H9 (cell line): ENCODE measurements at regions not wholly inside any gene's neighbourhood (a gene's known extent, or its start where the extent isn't known, plus 50 kb on each side); places are given as distances from the start of the nearest gene placed in this dataset.

Experiments
- DNase-seq: peaks from one replicate; pipeline ENCODE4 v3.0.0-alpha.2; 2017
- H2AFZ ChIP-seq: one replicate; pipeline ENCODE4 v1.6.1; 2013; ENCODE audit warnings: mild to moderate bottlenecking, low read length, control low read depth, moderate library complexity
- H2AK5ac ChIP-seq: 2 replicates; pipeline ENCODE4 v1.6.1; 2013; ENCODE audit warnings: low read length, control low read depth, mixed read lengths; ENCODE audit not compliant: insufficient read length
- H2BK120ac ChIP-seq: one replicate; pipeline ENCODE4 v1.6.1; 2013; ENCODE audit warnings: low read depth, mild to moderate bottlenecking, low read length, control low read depth, inconsistent platforms; ENCODE audit not compliant: poor library complexity, severe bottlenecking
- H2BK12ac ChIP-seq: 2 replicates; pipeline ENCODE4 v1.6.1; 2013; ENCODE audit warnings: low read length, control low read depth, mixed read lengths, low read depth; ENCODE audit not compliant: insufficient read length
- H2BK15ac ChIP-seq: 2 replicates; pipeline ENCODE4 v1.6.1; 2013; ENCODE audit warnings: low read depth, low read length, control low read depth
- H2BK20ac ChIP-seq: one replicate; pipeline ENCODE4 v1.6.1; 2013; ENCODE audit warnings: low read depth, mild to moderate bottlenecking, low read length, control low read depth, inconsistent platforms; ENCODE audit not compliant: poor library complexity, severe bottlenecking
- H2BK5ac ChIP-seq: 2 replicates; pipeline ENCODE4 v1.6.1; 2013; ENCODE audit warnings: low read length, control low read depth, mixed read lengths; ENCODE audit not compliant: insufficient read length
- H3K14ac ChIP-seq: 2 replicates; pipeline ENCODE4 v1.6.1; 2013; ENCODE audit warnings: low read length, control low read depth; ENCODE audit not compliant: insufficient read depth
- H3K18ac ChIP-seq: 2 replicates; pipeline ENCODE4 v1.6.1; 2013; ENCODE audit warnings: low read depth, mild to moderate bottlenecking, mixed read lengths, low read length, control low read depth; ENCODE audit not compliant: insufficient read length
- H3K23ac ChIP-seq: 2 replicates; pipeline ENCODE4 v1.6.1; 2013; ENCODE audit warnings: low read length, control low read depth, mixed read lengths, low read depth; ENCODE audit not compliant: insufficient read length
- H3K23me2 ChIP-seq: 2 replicates; pipeline ENCODE4 v1.6.1; 2013; ENCODE audit warnings: low read depth, mild to moderate bottlenecking, mixed read lengths, low read length, control low read depth; ENCODE audit not compliant: insufficient read length, poor library complexity, severe bottlenecking
- H3K27ac ChIP-seq: 2 replicates; pipeline ENCODE4 v1.5.1; 2013; ENCODE audit warnings: low read length, control low read depth, mixed read lengths, low read depth; ENCODE audit not compliant: insufficient read length
- H3K27me3 ChIP-seq: 2 replicates; pipeline ENCODE4 v1.6.1; 2013; ENCODE audit warnings: low read length, control low read depth, inconsistent platforms; ENCODE audit not compliant: insufficient read depth
- H3K4ac ChIP-seq: 2 replicates; pipeline ENCODE4 v1.6.1; 2013; ENCODE audit warnings: low read depth, mild to moderate bottlenecking, control low read depth, inconsistent platforms, low read length, moderate library complexity
- H3K4me1 ChIP-seq: 2 replicates; pipeline ENCODE4 v1.6.1; 2013; ENCODE audit warnings: low read length, control low read depth, inconsistent platforms; ENCODE audit not compliant: insufficient read depth
- H3K4me2 ChIP-seq: 2 replicates; pipeline ENCODE4 v1.6.1; 2013; ENCODE audit warnings: low read length, control low read depth, mixed read lengths; ENCODE audit not compliant: insufficient read length, insufficient read depth
- H3K56ac ChIP-seq: 2 replicates; pipeline ENCODE4 v1.6.1; 2013; ENCODE audit warnings: low read depth, mild to moderate bottlenecking, mixed read lengths, low read length, control low read depth; ENCODE audit not compliant: insufficient read length
- H3K79me1 ChIP-seq: 2 replicates; pipeline ENCODE4 v1.6.1; 2013; ENCODE audit warnings: low read depth, mild to moderate bottlenecking, moderate library complexity, low read length, control low read depth, inconsistent platforms; ENCODE audit not compliant: insufficient read depth, poor library complexity, severe bottlenecking
- H3K79me2 ChIP-seq: 2 replicates; pipeline ENCODE4 v1.6.1; 2013; ENCODE audit warnings: low read length, control low read depth, inconsistent platforms; ENCODE audit not compliant: insufficient read depth
- H3K9ac ChIP-seq: 2 replicates; pipeline ENCODE4 v1.6.1; 2013; ENCODE audit warnings: low read length, control low read depth, mixed read lengths; ENCODE audit not compliant: insufficient read length; ENCODE audit errors: extremely low read depth
- H3K9me3 ChIP-seq: one replicate; pipeline ENCODE4 v1.6.1; 2013; ENCODE audit warnings: low read depth, low read length, inconsistent platforms; ENCODE audit not compliant: control insufficient read depth
- H3T11ph ChIP-seq: one replicate; pipeline ENCODE4 v1.6.1; 2013; ENCODE audit warnings: mild to moderate bottlenecking, low read length, control low read depth, inconsistent platforms
- H4K20me1 ChIP-seq: one replicate; pipeline ENCODE4 v1.6.1; 2013; ENCODE audit not compliant: control insufficient read depth, insufficient read length, insufficient read depth
- H4K5ac ChIP-seq: 2 replicates; pipeline ENCODE4 v1.6.1; 2013; ENCODE audit warnings: low read depth, mild to moderate bottlenecking, mixed read lengths, low read length, control low read depth; ENCODE audit not compliant: insufficient read length
- H4K8ac ChIP-seq: replicated peaks from 2 replicates; pipeline ENCODE4 v1.6.1; 2013; ENCODE audit warnings: low read length, control low read depth, mixed read lengths, low read depth; ENCODE audit not compliant: insufficient read length
- H4K91ac ChIP-seq: 2 replicates; pipeline ENCODE4 v1.6.1; 2013; ENCODE audit warnings: low read depth, mild to moderate bottlenecking, moderate library complexity, mixed read lengths, low read length, control low read depth; ENCODE audit not compliant: insufficient read length
- H3K27ac Mint-ChIP-seq, 3 experiments: 2 replicates in 2 of 3; 3 replicates in 1 of 3; pipeline ENCODE4 v1.8.0; 2020 to 2021; ENCODE audit warnings: mixed read lengths in 3 of 3, mild to moderate bottlenecking in 1 of 3, moderate library complexity in 1 of 3
- H3K27me3 Mint-ChIP-seq: 2 replicates; pipeline ENCODE4 v1.8.0; 2021; ENCODE audit warnings: low read depth, mild to moderate bottlenecking, moderate library complexity, mixed read lengths
- H3K36me3 Mint-ChIP-seq, 3 experiments: 2 replicates in 2 of 3; 3 replicates in 1 of 3; pipeline ENCODE4 v1.8.0; 2020 to 2021; ENCODE audit warnings: low read depth in 3 of 3, mixed read lengths in 3 of 3; ENCODE audit not compliant: insufficient read depth in 1 of 3
- H3K4me1 Mint-ChIP-seq, 2 experiments: 2 replicates each; pipeline ENCODE4 v1.8.0; 2020; ENCODE audit warnings: mixed read lengths in 2 of 2
- H3K4me3 Mint-ChIP-seq, 2 experiments: 2 replicates in 1 of 2; 3 replicates in 1 of 2; pipeline ENCODE4 v1.8.0; 2020 to 2021; ENCODE audit warnings: mild to moderate bottlenecking in 2 of 2, mixed read lengths in 2 of 2, moderate library complexity in 1 of 2
- H3K9me3 Mint-ChIP-seq, 2 experiments: 2 replicates in 1 of 2; 3 replicates in 1 of 2; pipeline ENCODE4 v1.8.0; 2020; ENCODE audit warnings: mild to moderate bottlenecking in 2 of 2, mixed read lengths in 2 of 2, moderate library complexity in 1 of 2
- TF ChIP-seq, protein P1 (sequence below): fragments of 200-600 bp; sonication (generic); conservative IDR thresholded peaks from 3 replicates; pipeline ENCODE4 v1.8.0; 2021; ENCODE audit warnings: antibody characterized with exemption, mild to moderate bottlenecking

DNA sequence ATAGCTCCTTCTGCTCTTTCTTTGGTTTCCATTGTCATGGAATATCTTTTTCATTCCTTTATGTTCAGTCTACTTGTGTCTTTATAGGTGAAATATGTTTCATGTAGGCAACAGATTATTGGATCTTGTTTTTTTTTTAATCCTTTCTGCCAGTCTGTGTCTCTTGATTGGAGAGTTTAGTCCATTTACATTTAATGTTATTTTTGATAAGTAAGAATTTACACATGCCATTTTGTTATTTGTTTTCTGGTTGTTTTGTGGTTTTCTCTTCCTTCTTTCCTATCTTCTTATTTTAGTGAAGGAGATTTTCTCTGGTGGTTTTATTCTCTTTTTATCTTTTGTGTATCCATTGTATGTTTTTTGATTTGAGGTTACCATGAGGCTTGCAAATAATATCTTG, 52.5 kb upstream of the TAS2R16 start:
- H3T11ph ChIP-seq: no peak overlapping the region
- no peaks in the 10 kb centered on the region for H3K79me2 ChIP-seq
- no peaks in the 10 kb centered on the region for H3K27me3 ChIP-seq
- Mint-ChIP-seq H3K4me1 (no peaks in the 10 kb centered on the region), H3K4me3 (no peak overlapping the region), H3K36me3 (peaks cover 9 to 33% (median 15%) of the 10 kb centered on the region in 3 experiments; a peak in 6 of 7 replicates), H3K27me3 (no peaks in the 10 kb centered on the region), H3K9me3 (peaks cover 28 to 30% of the 10 kb centered on the region in 2 experiments), H3K27ac (no peak overlapping the region)
- H3K23me2 ChIP-seq: no peaks in the 10 kb centered on the region
- no peak for DNase-seq
- no peaks in the 10 kb centered on the region for H3K9me3 ChIP-seq
- H2BK120ac ChIP-seq: no peak overlapping the region
- H3K4ac ChIP-seq: no peak overlapping the region
- H3K9ac ChIP-seq: no peak overlapping the region
- no peak overlapping the region for H3K4me2 ChIP-seq
- H3K79me1 ChIP-seq: no peaks in the 10 kb centered on the region
- H4K5ac ChIP-seq: no peak overlapping the region
- TF ChIP-seq, protein P1, sequence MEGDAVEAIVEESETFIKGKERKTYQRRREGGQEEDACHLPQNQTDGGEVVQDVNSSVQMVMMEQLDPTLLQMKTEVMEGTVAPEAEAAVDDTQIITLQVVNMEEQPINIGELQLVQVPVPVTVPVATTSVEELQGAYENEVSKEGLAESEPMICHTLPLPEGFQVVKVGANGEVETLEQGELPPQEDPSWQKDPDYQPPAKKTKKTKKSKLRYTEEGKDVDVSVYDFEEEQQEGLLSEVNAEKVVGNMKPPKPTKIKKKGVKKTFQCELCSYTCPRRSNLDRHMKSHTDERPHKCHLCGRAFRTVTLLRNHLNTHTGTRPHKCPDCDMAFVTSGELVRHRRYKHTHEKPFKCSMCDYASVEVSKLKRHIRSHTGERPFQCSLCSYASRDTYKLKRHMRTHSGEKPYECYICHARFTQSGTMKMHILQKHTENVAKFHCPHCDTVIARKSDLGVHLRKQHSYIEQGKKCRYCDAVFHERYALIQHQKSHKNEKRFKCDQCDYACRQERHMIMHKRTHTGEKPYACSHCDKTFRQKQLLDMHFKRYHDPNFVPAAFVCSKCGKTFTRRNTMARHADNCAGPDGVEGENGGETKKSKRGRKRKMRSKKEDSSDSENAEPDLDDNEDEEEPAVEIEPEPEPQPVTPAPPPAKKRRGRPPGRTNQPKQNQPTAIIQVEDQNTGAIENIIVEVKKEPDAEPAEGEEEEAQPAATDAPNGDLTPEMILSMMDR: no peak
- no peak overlapping the region for H2BK15ac ChIP-seq
- no peak overlapping the region for H3K18ac ChIP-seq
- no peak overlapping the region for H3K56ac ChIP-seq
- no peak overlapping the region for H3K14ac ChIP-seq
- H2AK5ac ChIP-seq: no peak overlapping the region
- H3K27ac ChIP-seq: no peak overlapping the region
- no peak overlapping the region for H2BK20ac ChIP-seq
- H4K8ac ChIP-seq: no peak overlapping the region
- H4K20me1 ChIP-seq: no peaks in the 10 kb centered on the region
- H4K91ac ChIP-seq: no peak overlapping the region
- no peak overlapping the region for H3K23ac ChIP-seq
- no peaks in the 10 kb centered on the region for H3K4me1 ChIP-seq
- H2BK12ac ChIP-seq: no peak overlapping the region
- no peak overlapping the region for H2AFZ ChIP-seq
- no peak overlapping the region for H2BK5ac ChIP-seq
